GM18505 (cell line): ENCODE measurements at regions not wholly inside any gene's neighbourhood (a gene's known extent, or its start where the extent isn't known, plus 50 kb on each side); places are given as distances from the start of the nearest gene placed in this dataset.
A peak's percentile ranks its signal among the peaks of the same experiment; 100 is the strongest.
"Not testable (repeated sequence)": the region's sequence is repeated elsewhere in the genome, so short reads cannot be mapped to it uniquely, and the experiment has no call there.

Source experiments
- ATAC-seq: cut with Tn5 transposase; IDR thresholded peaks from one replicate; pipeline ENCODE4 v1.9.1; 2021; ENCODE audit not compliant: unreplicated experiment
- POLR2A ChIP-seq: IDR thresholded peaks from 4 replicates; pipeline ENCODE4 v1.6.1; 2011; ENCODE audit warnings: borderline replicate concordance; ENCODE audit not compliant: insufficient read depth, insufficient read length; ENCODE audit errors: extremely low read depth

DNA sequence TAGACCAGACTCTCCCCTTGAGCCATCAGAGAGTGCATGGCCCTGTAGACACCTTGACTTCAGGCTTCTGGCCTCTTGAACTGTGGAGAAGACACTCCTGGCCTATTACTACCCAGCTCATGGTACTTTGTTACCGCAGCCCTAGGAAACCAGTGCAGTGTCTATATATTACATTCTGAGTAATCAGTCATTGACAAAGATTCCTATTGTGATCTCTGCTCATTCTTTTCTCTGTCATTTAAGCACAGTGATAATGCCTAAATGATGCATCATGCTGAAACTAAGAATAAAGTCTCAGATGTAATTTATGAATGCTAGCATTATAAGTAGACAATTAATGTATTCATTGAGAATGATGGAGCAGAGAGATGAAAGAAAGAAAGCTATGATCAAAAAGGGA is 603.5 kb downstream of the SOCS6 start:
- TF ChIP-seq POLR2A = no peak
- no peak for ATAC-seq

- ATAC-seq = no peak
- TF ChIP-seq POLR2A = no peak
Measured at GRCh38 chr18:70870292-70870691, 581.4 kb downstream of the SOCS6 start.

DNA sequence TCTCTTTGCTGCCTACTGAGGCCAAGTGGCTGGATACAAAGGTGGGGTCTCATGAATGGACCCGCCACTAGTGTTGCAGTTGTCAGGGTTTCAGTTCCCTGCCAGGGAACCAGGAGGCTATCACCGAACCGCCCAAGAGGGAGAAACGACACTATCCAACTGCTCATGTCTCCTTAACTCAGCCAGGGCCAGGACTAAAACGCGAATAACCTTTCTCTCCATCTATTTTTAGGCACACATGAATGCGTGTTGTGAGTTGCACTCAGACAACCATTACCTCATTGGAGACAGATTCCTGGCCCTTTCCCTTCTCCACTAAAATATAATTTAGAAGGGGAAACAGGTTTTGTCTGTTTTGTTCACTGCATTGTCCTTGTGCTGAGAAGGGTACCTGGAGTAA is 559.5 kb downstream of the SOCS6 start:
- ATAC-seq = no peak
- TF ChIP-seq POLR2A = no peak

GRCh38 chr18:70840649-70841048 is 551.8 kb downstream of the SOCS6 start:
- ATAC-seq = no peak
- no peak for TF ChIP-seq POLR2A

DNA sequence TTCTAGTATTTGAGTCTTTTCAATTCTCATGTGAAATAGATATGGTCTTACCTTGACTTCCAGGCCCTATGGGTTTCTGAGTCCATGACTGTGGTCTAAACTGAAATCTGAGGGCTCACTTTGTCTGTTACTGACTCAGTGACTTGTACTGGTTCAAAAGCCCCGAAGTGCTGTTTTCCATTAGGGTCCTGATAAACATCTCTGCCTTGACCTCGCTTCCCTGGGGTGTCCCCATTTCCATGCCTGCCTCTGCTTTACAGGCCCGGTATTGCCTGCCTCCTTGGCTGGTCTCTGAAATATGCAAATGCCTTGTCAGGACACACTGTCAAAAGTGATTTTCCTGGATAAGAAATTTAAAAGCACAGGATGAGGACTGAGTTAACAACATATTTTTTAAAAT is 538.8 kb downstream of the SOCS6 start:
- no peak for TF ChIP-seq POLR2A
- no peak for ATAC-seq

GRCh38 chr18:70826571-70826970 is 537.7 kb downstream of the SOCS6 start:
- no peak for TF ChIP-seq POLR2A
- ATAC-seq = no peak

- ATAC-seq = no peak
- TF ChIP-seq POLR2A = no peak
Measured at GRCh38 chr18:70822691-70823090, 533.8 kb downstream of the SOCS6 start.

DNA sequence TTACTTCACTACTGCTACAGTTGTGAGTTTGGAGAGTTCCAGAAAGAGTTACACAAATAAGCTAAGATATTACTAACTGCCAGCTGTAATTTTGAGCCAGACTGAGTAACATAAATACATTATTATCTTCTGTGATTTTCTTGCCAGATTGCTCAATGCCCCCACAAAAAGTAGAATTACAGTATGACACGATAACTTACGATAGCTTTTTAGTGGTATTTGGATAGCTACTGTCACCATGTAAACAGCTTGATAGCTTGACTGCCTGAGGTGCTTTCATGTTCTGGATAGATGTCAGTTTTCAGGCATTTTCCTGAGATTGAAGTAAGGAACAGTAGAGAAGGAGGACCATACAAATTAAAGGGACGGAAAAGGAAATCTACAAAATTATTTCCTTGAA is 533.3 kb downstream of the SOCS6 start:
- no peak for TF ChIP-seq POLR2A
- ATAC-seq = no peak

GRCh38 chr18:70808481-70809056 is 519.7 kb downstream of the SOCS6 start:
- ATAC-seq = no peak
- no peak for TF ChIP-seq POLR2A

GRCh38 chr18:70781860-70782453 is 493.1 kb downstream of the SOCS6 start:
- peak; percentile 98 for ATAC-seq
- no peak for TF ChIP-seq POLR2A

DNA sequence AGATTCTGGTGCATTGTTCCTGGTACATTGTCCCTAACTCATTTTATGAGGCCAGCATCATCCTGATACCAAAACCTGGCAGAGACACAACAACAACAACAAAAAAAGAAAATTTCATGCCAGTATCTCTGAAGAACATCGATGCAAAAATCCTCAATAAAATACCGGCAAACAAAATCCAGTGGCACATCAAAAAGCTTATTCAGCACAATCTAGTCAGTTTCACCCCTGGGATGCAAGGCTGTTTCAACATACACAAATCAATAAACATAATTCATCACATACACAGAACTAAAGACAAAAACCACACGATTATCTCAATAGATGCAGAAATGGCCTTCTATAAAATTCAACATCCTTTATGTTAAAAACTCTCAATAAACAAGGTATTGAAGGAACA is 477.4 kb downstream of the SOCS6 start:
- ATAC-seq = not testable (repeated sequence)

DNA sequence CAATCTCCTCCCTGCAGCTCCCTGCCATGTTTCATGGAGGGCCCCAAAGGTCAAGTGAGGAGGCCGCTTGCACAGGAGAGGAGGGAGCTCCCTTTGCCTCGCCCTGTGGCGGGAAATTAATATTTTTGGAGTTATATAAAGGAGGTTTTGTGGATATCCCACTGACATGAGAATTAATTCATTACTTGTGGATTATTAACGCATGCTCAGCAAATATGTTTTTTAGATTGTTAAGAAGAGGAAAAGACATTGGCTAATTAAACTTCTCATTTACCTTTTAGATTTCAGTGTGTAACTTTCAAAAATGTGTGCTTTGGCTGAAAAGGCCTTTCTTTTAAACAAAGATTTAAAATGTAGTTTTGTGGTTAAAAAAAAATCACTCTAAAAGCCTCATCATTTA is 474.0 kb downstream of the SOCS6 start:
- no peak for TF ChIP-seq POLR2A
- no peak for ATAC-seq

DNA sequence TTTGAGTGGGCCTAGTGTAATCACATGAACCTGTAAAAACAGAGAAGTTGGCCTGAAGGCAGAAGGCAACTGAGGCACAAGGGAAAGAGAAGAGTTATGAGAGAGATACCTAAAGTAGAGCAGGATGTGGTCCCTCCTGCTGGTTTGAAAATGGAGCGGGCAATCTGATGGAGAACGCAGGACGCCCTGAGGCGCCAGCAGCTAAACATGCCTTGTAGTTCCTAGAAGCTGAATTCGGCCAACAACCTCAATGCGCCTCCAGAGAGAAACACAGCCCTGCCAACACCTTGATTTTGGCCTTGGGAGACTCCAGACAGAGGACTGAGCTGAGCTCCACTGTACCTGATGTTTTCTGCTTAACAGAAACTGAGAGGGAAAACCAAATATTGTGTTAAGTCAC is 469.9 kb downstream of the SOCS6 start:
- no peak for TF ChIP-seq POLR2A
- ATAC-seq = no peak

DNA sequence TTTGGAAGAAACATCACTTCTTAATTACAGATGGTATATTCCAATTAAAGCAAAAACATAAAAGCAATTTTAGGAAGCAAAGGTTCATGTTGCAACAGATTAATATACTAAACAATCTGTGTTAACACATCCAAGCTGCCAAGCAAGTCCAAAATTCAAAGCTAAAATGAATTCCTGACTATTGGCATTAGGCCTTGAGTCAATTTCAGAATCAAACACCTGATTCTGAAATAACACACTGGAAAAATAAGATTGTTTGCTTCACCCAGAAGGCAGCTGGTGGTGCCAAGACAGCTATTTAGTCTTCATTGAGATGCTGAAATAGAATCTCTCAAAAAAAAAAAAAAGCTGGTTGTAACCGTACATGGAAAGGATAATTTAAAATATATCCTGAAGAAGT is 465.6 kb downstream of the SOCS6 start:
- ATAC-seq = no peak
- TF ChIP-seq POLR2A = no peak

DNA sequence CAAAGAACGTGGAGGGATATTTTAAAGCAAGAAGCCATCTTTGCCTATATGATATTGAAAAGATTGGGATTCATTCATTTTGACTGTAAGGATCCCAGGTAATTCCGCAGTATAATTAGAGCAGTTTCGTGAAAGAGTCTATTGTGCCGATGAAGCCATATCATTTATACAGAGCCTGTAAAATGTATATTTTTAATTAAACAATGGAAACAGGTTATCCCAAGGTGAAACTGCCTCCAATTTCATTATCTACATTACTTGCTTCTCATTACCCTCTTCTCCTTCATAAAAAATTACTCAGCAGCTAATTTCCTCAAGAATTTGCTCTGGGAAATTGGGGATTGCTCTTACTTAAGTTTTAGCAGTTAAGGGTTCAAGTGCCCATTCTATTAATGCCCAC is 444.1 kb downstream of the SOCS6 start:
- TF ChIP-seq POLR2A = no peak
- no peak for ATAC-seq
